ENCODE measurements at regions not wholly inside any gene's neighbourhood (a gene's known extent, or its start where the extent isn't known, plus 50 kb on each side); places are given as distances from the start of the nearest gene placed in this dataset.
"Not testable (repeated sequence)": the region's sequence is repeated elsewhere in the genome, so short reads cannot be mapped to it uniquely, and the experiment has no call there.

GRCh38 chr20:57774951-57775350, 65.1 kb upstream of the PMEPA1 start:
- intact Hi-C loops (cut with DNase I) = no loop called here
- no peak for DNase-seq

DNA sequence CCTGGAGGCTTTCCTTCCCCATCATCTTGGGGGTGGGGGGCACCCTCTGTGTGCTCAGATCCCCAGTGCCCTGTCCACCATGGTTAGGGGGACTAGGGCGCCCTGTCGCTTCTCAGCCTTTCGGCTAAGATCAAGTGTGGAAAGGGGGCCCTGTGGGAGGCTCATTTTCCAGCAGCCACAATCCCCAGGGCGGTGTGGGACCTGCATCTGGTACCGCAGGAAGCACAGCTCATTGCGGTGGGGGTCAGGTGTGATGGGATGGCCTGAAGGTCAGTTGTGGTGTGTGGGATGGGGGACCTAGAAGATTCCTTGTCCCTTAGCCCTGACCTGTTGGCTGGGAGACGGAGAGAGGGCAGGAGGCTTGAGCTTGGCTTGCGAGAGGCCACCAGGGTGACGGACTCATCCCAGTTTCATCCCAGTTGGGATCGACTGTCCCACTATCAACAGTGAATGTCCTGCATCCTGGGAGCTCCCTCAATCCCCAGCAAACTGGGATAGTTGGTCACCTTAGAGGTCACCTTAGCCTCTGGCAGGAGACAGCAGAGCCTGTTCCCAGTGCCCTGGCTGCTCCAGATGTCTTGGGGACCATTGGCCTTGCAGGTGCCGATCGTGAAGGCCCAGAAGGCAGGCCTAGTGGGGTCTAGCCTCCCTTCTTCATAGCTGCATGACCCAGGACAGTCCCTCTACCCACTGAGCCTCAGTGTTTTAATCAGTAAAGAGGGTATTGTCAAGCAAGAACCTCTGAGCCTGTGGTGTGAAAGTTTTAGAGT, 64.5 kb upstream of the PMEPA1 start:
- intact Hi-C loops (cut with DNase I) = no loop called here

GRCh38 chr20:57773059-57773815, 63.4 kb upstream of the PMEPA1 start:
- no peak for DNase-seq
- intact Hi-C loops (cut with DNase I) = no loop called here

More for the DNA sequence above, 64.5 kb upstream of the PMEPA1 start:
- no peak for DNase-seq

- intact Hi-C loops (cut with DNase I) = no loop called here
- no peak for DNase-seq
These were observed 62.6 kb upstream of the PMEPA1 start for GRCh38 chr20:57772349-57772964.

DNA sequence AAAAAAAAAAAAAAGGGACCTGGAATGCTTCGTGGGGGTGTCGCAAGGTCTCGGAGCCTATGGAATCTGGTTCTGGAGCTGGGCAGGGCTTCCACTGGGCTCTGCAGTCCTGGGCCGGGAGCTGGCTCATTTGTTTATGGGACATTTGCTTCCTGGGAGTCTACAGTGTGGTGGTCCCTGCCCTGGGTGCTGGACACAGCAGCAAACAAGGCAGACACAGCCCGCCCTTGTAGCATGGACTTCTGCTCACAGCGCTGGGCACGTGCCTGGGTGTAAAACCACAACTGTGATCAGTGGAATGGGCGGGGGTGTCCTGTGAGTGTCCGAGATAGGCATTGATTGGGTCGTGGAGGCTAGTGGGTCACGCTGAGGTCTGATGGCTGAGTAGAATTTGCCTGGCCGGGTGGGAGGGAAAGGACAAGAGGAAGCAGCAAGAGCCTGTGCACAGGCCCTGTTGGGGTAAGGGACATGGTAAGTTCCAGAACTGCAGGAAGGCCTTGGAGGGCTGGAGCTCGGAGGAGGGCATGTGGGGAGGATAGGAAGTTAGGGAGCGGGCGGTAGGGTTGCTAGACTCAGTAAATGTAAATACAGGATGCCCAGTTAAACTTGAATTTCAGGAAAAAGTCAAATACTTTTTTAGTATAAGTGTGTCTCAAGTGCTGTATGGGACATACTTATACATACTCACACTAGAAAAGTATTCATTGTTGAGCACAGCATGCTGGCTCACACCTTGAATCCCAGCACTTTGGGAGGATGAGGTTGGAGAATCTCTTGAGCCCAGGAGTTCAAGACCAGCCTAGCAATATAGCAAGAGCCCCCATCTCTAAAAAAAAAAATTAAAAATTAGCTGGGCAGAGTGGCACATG, 61.3 kb upstream of the PMEPA1 start:
- intact Hi-C loops (cut with DNase I) = no loop called here
- DNase-seq = no peak

DNA sequence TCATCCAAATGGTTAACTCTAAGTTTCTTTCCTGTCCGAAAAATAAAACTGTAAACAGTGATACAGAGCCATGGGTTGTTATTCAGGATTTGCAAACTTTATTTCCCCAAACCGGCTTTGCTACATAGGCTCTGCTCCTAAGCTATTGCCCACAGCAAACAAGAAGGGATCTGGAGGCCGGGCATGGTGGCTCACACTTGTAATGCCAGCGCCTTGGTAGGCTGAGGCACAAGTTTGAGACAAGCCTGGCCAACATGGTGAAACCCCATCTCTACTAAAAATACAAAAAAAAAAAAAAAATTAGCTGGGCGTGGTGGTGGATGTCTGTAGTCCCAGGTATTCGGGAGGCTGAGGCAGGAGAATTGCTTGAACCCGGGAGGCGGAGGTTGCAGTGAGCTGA, 60.6 kb upstream of the PMEPA1 start:
- intact Hi-C loops (cut with DNase I); DNase-seq: not testable (repeated sequence)

GRCh38 chr20:57769756-57770155, 59.9 kb upstream of the PMEPA1 start:
- intact Hi-C loops (cut with DNase I) = no loop called here
- DNase-seq = no peak

DNA sequence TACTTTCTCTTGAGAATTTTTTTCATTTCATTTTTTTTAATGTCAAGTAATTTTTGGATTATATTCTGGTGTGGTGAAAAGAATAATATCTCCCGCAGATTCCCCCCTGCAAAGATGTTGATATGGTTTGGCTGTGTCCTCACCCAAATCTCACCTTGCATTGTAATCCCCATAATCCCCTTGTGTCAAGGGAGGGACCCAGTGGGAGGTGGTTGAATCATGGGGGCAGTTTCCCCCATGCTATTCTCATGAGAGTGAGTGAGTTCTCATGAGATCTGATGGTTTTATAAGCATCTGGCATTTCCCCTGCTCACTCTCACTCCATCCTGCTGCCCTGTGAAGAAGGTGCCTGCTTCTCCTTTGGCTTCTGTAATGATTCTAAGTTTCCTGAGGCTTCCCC, 58.7 kb upstream of the PMEPA1 start:
- intact Hi-C loops (cut with DNase I) = no loop called here
- DNase-seq = no peak

DNA sequence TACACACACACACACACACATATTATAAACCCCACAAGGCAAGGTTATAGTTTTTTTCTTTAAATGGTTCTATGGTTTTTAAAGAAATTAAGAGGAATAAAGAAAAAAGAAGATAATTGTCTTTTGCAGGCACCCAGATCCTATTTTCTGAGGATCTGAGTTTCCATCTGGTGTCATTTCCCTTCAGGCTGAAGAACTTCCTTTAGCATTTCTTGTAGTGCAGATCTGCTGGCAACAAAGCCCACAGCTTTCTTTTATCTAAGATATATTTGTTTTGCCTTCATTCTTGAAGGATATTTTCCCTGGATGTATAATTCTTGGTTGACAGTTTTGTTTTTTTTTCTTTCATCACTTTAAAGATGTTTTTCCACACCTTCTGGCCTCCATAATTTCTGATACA, 57.6 kb upstream of the PMEPA1 start:
- intact Hi-C loops (cut with DNase I) = no loop called here
- no peak for DNase-seq

DNA sequence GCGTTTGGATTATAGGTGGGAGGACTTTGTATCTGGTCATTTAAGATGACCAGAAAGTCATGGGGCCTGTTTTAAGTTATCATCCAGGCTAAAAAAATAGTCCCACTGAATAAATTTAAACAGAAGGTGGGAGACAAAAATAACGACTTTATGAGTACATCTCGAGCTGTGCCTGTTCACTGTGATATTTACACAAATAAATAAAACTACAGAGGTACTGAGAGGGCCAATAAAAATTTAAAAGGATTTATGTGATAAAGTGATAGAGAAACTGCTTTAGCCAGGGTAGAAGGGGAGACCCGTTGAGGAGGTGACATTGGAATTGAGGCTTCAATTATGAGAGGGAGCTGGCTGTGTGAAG, 53.4 kb upstream of the PMEPA1 start:
- intact Hi-C loops (cut with DNase I) = no loop called here
- DNase-seq = no peak

DNA sequence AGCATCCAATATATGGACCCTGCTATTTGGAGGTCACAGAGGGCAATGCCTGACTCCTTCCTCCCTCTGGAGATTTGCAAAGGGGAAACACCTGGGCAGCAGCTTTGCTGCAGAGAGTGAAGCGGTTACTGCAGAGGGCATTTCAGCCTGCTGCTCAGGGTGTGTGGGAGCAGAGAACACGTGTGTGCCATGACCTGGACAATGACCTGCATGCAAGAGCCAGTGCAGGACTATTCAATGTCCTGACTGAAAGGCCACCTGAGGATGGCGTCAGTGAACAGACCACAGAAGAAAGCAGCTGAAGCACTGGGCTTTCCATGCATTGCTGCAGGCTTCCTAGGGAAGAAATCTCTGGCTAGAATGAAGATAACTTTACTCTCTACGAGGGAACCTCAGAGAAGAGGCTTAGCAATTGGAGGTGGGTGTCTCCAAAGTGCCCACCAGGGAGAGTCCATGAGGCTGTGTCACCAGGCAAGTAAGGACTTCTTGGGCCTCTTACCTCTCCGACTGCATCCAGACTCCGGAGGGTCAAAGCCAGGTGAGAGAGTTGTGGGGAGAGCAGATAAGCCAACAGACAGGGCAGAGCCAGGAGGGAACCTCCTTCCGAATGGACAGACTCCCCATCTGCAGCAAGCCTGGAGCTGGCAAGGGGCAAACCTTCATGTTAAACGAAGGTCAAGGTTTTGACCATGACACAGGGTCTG, 52.9 kb upstream of the PMEPA1 start:
- DNase-seq = no peak
- intact Hi-C loops (cut with DNase I) = no loop called here

- intact Hi-C loops (cut with DNase I) = no loop called here
- DNase-seq = no peak
These were observed 51.6 kb upstream of the PMEPA1 start for GRCh38 chr20:57761413-57761734.

DNA sequence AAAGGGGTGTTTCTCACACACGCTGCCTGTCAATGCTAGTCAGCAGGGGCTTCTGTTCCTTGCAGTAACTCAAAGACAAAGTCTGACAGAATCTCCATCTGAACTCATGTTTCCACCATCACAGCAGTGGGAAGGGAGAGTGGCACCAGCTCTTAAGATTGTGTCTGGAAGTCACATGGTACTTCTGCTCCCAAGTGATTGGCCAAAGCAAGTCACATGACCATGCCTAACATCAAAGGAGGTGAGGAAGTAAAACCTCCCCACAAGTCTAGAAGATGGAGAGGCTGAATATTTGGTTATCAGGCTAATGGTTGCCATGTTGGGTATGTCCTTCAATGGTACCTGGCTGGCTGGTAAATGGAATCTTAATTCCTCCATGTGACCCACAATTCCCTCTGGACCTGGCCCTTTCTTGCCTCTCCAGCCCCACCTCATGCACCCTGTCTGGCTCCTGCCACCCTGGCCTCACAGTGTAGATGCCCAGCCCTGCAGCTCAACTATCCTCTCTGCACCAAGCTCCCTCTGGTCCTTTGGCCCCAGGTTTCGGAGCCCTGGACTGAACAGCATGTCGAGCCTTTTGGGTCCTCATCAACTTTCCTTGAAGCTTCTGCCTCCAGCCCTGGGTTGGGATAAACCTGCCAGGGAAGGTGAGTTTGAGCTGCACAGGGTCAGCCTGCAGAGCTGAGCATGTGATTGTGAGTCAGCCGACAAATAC, 51.0 kb upstream of the PMEPA1 start:
- intact Hi-C loops (cut with DNase I) = no loop called here
- DNase-seq = no peak

- intact Hi-C loops (cut with DNase I) = no loop called here
- no peak for DNase-seq
These were observed 49.9 kb upstream of the PMEPA1 start for GRCh38 chr20:57759724-57760123.
